ENCODE measurements at regions not wholly inside any gene's neighbourhood (a gene's known extent, or its start where the extent isn't known, plus 50 kb on each side); places are given as distances from the start of the nearest gene placed in this dataset.
A peak's percentile ranks its signal among the peaks of the same experiment; 100 is the strongest.

- Histone ChIP-seq H3K36me3 (ENCODE audit: control insufficient read depth, insufficient read depth, low read length) (peaks cover 13% of the 10 kb centered on the region; the same call in 1 of the 3 replicates), H2AFZ (ENCODE audit: low read depth, low read length) (no peak overlapping the region), H3K4me3 (no peak overlapping the region), H3K9me1 (ENCODE audit: control insufficient read depth, insufficient read depth, low read length) (peaks cover 7% of the 10 kb centered on the region), H4K20me1 (replicated peaks; ENCODE audit: control insufficient read depth, insufficient read depth, low read length) (peaks cover 60% of the 10 kb centered on the region), H3K27ac (ENCODE audit: extremely low read depth, low read depth, low read length) (no peak overlapping the region), H3K79me2 (ENCODE audit: control insufficient read depth, insufficient read depth, low read length) (peaks cover 56% of the 10 kb centered on the region), H3K4me2 (ENCODE audit: insufficient read depth, low read length) (no peak overlapping the region), H3K27me3 (ENCODE audit: control insufficient read depth in 2 of 2, insufficient read depth in 2 of 2, low read length in 2 of 2) (no peaks in the 10 kb centered on the region), H3K9me3 (replicated peaks; ENCODE audit: control insufficient read depth, insufficient read depth, low read depth, low read length) (no peaks in the 10 kb centered on the region), H3K4me1 (replicated peaks in 1 of 2; ENCODE audit: control insufficient read depth in 2 of 2, insufficient read depth in 2 of 2, low read length in 2 of 2) (peaks cover 30 to 61% of the 10 kb centered on the region in 2 experiments), H3K9ac (ENCODE audit: insufficient read depth in 1 of 2, low read depth in 2 of 2, low read length in 2 of 2) (peak overlapping the region in 1 of 2 experiments; percentile 66; a peak in 1 of 4 replicates)
- no TSS peak for BruUV-seq (replicated peaks)
- intact Hi-C loops (cut with micrococcal nuclease): no loop called here
- WGBS (ENCODE audit: insufficient coverage, low coverage, missing lambda C conversion rate): 52% methylated on average over 11 of the region's 11 CpGs
- ChIA-PET POLR2A (interaction anchor here (1.0 kb wide), 1 partner anchor 11 kb away, joined by 3 read pairs; no protein-coding TSS in a partner anchor), CTCF (ENCODE audit: low intra/inter-chr PET ratio) (no interaction called here)
- ATAC-seq (no peak), FAIRE-seq (no peak), DNase-seq (ENCODE audit: extremely low read depth in 1 of 4, low spot score in 3 of 4) (no peak)
- no peak for TF ChIP-seq ID3 (CRISPR knock-in tag; IDR thresholded peaks at IDR 0.05)
- TF ChIP-seq ID3 (tag; IDR thresholded peaks at IDR 0.05): no peak
- no peak for TF ChIP-seq ZKSCAN1 (IDR thresholded peaks at IDR 0.05; ENCODE audit: low read depth, low read length)
- no peak for TF ChIP-seq SLC30A9 (CRISPR knock-in tag; IDR thresholded peaks at IDR 0.05)
- no peak for TF ChIP-seq HSF4 (CRISPR knock-in tag; IDR thresholded peaks at IDR 0.05; ENCODE audit: borderline replicate concordance)
- TF ChIP-seq CTBP1 (IDR thresholded peaks at IDR 0.05; ENCODE audit: borderline replicate concordance): no peak
- TF ChIP-seq PRPF4 (IDR thresholded peaks at IDR 0.05; ENCODE audit: insufficient read depth, low read depth, low read length, poor library complexity, severe bottlenecking): no peak
- no peak for TF ChIP-seq TOE1 (IDR thresholded peaks at IDR 0.05; ENCODE audit: borderline replicate concordance)
- TF ChIP-seq TOE1 (CRISPR knock-in tag; IDR thresholded peaks at IDR 0.05; ENCODE audit: borderline replicate concordance, low read depth): no peak
- no peak for TF ChIP-seq NCOR1 (IDR thresholded peaks at IDR 0.05)
- no peak for TF ChIP-seq ZNF584 (CRISPR knock-in tag; IDR thresholded peaks at IDR 0.05; ENCODE audit: low read depth)
- no peak for TF ChIP-seq ZSCAN29 (IDR thresholded peaks at IDR 0.05)
- no peak for TF ChIP-seq CREB3 (tag; conservative IDR thresholded peaks at IDR 0.05; ENCODE audit: low read depth)
- TF ChIP-seq ZNF143 (CRISPR knock-in tag; IDR thresholded peaks at IDR 0.05): no peak
- TF ChIP-seq HNRNPL (IDR thresholded peaks at IDR 0.05; ENCODE audit: low read depth, low read length): no peak
- no peak for TF ChIP-seq ZNF655 (CRISPR knock-in tag; IDR thresholded peaks at IDR 0.05)
- TF ChIP-seq BCL6 (CRISPR knock-in tag; IDR thresholded peaks at IDR 0.05): no peak
- TF ChIP-seq SNRNP70 (optimal IDR thresholded peaks at IDR 0.05; ENCODE audit: low read depth, low read length): no peak
- no peak for TF ChIP-seq XRCC3 (IDR thresholded peaks at IDR 0.05)
- no peak for TF ChIP-seq ZBTB34 (CRISPR knock-in tag; IDR thresholded peaks at IDR 0.05)
- TF ChIP-seq HMGN3 (IDR thresholded peaks at IDR 0.05; ENCODE audit: borderline replicate concordance, extremely low read depth, insufficient read length, low read depth, low read length): no peak
- no peak for TF ChIP-seq WHSC1 (IDR thresholded peaks at IDR 0.05; ENCODE audit: low read length)
- in situ Hi-C loops (cut with MboI): no loop called here
Observed at GRCh38 chr17:77436058-77436442, 295.3 kb downstream of the SEC14L1 start.
